ENCODE measurements at regions not wholly inside any gene's neighbourhood (a gene's known extent, or its start where the extent isn't known, plus 50 kb on each side); places are given as distances from the start of the nearest gene placed in this dataset.

- H3K4me3 ChIP-seq (ENCODE audit: low read length), result no peak overlapping the region
- no peaks in the 10 kb centered on the region for H3K27me3 ChIP-seq (ENCODE audit: control insufficient read depth, insufficient read depth)
- H3K27ac ChIP-seq (ENCODE audit: low read length), result no peak overlapping the region
- no peaks in the 10 kb centered on the region for H3K9me3 ChIP-seq (ENCODE audit: control insufficient read depth, low read length)
- ATAC-seq (peak in 1 of 2 donors; percentile 32), DNase-seq (peak in 1 of 3 donors; percentile 16)
- no peaks in the 10 kb centered on the region for H3K4me1 ChIP-seq (ENCODE audit: control insufficient read depth, insufficient read depth, low read length)
- 69% methylated on average over 8 of the region's 8 CpGs for WGBS
- intact Hi-C loops (cut with DNase I), result no loop called here
Observed at GRCh38 chr4:175376287-175376977, 435.6 kb downstream of the GPM6A start.

- no peak for ATAC-seq
- intact Hi-C loops (cut with DNase I), result no loop called here
- no peak for DNase-seq
Observed at GRCh38 chr4:175377203-175377602, 434.9 kb downstream of the GPM6A start.

GRCh38 chr4:175378372-175378771, 433.7 kb downstream of the GPM6A start:
- intact Hi-C loops (cut with DNase I), result no loop called here
- H3K27me3 ChIP-seq (ENCODE audit: control insufficient read depth, insufficient read depth), result no peaks in the 10 kb centered on the region
- no peaks in the 10 kb centered on the region for H3K4me1 ChIP-seq (ENCODE audit: control insufficient read depth, insufficient read depth, low read length)
- no peak overlapping the region for H3K27ac ChIP-seq (ENCODE audit: low read length)
- no peaks in the 10 kb centered on the region for H3K9me3 ChIP-seq (ENCODE audit: control insufficient read depth, low read length)
- no peak for DNase-seq
- 59% methylated on average over 4 of the region's 4 CpGs for WGBS
- no peak overlapping the region for H3K4me3 ChIP-seq (ENCODE audit: low read length)
- ATAC-seq, result no peak

More at GRCh38 chr4:175377203-175377602, 434.9 kb downstream of the GPM6A start:
- Histone ChIP-seq H3K27ac (ENCODE audit: low read length) (no peak overlapping the region), H3K4me3 (ENCODE audit: low read length) (no peak overlapping the region), H3K4me1 (ENCODE audit: control insufficient read depth, insufficient read depth, low read length) (no peaks in the 10 kb centered on the region), H3K9me3 (ENCODE audit: control insufficient read depth, low read length) (no peaks in the 10 kb centered on the region), H3K27me3 (ENCODE audit: control insufficient read depth, insufficient read depth) (no peaks in the 10 kb centered on the region)
- 76% methylated on average over 2 of the region's 2 CpGs for WGBS

- WGBS, result 77% methylated on average over 6 of the region's 6 CpGs
- no peak overlapping the region for H3K27ac ChIP-seq (ENCODE audit: low read length)
- no peaks in the 10 kb centered on the region for H3K4me1 ChIP-seq (ENCODE audit: control insufficient read depth, insufficient read depth, low read length)
- no peak overlapping the region for H3K4me3 ChIP-seq (ENCODE audit: low read length)
- H3K9me3 ChIP-seq (ENCODE audit: control insufficient read depth, low read length), result no peaks in the 10 kb centered on the region
- ATAC-seq, result no peak
- intact Hi-C loops (cut with DNase I), result no loop called here
- no peak for DNase-seq
- H3K27me3 ChIP-seq (ENCODE audit: control insufficient read depth, insufficient read depth), result no peaks in the 10 kb centered on the region
Observed at GRCh38 chr4:175380841-175381240, 431.2 kb downstream of the GPM6A start.

DNA sequence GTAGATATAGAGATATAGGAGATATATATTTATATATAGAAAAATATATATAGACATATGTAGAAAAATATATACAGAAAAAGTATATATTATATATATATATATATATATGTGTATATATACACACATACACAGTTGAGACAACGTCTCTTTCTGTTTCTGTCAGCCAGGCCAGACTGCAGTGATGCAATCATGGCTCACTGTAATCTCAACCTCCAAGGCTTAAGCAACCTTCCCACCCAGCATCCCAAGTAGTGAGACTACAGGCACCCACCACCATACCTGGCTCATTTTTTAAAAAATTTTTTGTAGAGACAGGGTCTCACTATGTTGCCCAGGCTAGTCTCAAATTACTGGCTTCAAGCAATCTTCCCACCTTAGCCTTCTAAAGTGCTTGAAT, 426.3 kb downstream of the GPM6A start:
- ATAC-seq (no peak), DNase-seq (no peak)
- 67% methylated on average over 1 of the region's 1 CpG for WGBS

DNA sequence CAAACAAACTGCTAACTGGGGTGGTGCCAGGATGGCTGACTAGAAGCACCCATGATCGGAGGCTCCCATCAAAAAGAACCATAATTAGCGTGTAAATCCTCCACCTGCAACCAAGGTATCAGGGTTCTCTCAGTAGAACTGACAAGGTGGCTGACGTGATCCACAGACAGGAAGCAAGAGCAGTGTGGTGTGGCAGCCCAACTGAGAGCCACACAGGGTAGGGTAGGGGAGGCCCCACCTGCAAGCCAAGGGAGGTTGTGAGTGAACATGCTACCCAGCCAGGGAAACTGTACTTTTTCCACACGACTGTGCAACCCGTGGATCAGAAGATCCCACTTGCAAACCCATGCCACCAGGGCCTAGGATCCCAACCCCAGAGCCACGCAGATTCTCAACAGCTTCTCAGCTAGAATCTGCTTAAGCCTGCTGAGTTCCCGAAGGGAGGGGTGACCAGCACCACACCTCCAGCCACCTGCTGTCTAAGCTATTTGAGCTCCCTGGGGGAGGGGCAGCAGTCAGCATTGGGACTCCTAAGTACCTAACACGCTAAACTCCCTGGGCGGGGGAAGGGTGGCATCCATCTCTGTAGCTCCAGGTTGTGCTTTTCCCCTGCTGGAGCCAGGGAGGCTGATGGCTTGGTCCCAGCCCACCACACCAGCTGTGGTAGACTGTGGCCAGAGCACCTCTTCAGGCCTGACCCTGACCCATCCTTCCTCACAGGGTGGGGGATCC, 425.1 kb downstream of the GPM6A start:
- H3K27ac ChIP-seq (ENCODE audit: low read length), result no peak overlapping the region
- 79% methylated on average over 9 of the region's 9 CpGs for WGBS
- no peak overlapping the region for H3K4me3 ChIP-seq (ENCODE audit: low read length)
- no peak for ATAC-seq
- no peaks in the 10 kb centered on the region for H3K9me3 ChIP-seq (ENCODE audit: control insufficient read depth, low read length)
- DNase-seq, result peak in 1 of 3 donors; percentile 27
- no peaks in the 10 kb centered on the region for H3K27me3 ChIP-seq (ENCODE audit: control insufficient read depth, insufficient read depth)
- intact Hi-C loops (cut with DNase I), result no loop called here
- no peaks in the 10 kb centered on the region for H3K4me1 ChIP-seq (ENCODE audit: control insufficient read depth, insufficient read depth, low read length)

More for the DNA sequence above, 426.3 kb downstream of the GPM6A start:
- no peaks in the 10 kb centered on the region for H3K27me3 ChIP-seq (ENCODE audit: control insufficient read depth, insufficient read depth)
- H3K4me3 ChIP-seq (ENCODE audit: low read length), result no peak overlapping the region
- intact Hi-C loops (cut with DNase I), result no loop called here
- H3K4me1 ChIP-seq (ENCODE audit: control insufficient read depth, insufficient read depth, low read length), result no peaks in the 10 kb centered on the region
- H3K27ac ChIP-seq (ENCODE audit: low read length), result no peak overlapping the region
- H3K9me3 ChIP-seq (ENCODE audit: control insufficient read depth, low read length), result no peaks in the 10 kb centered on the region

DNA sequence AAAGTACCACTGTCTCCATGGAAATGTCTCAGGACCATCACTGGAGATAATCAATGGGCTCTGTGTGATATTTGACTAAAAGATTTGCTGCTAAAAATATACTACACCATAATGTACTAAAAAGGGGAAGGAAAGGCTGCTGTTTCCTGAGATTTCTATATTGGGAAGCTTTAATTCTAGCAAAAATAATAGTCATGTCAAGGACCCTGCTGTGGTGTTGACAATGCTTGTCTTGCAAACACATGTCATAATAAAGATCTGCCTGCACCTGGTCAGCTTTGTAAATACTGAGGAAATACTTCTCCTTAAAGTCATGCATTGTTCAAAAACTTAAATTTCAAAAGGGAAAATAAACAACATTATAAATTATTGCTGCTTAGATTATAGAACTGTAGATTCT, 417.9 kb downstream of the GPM6A start:
- H3K9me3 ChIP-seq (ENCODE audit: control insufficient read depth, low read length), result no peaks in the 10 kb centered on the region
- DNase-seq (no peak), ATAC-seq (no peak)
- intact Hi-C loops (cut with DNase I), result no loop called here
- no peaks in the 10 kb centered on the region for H3K4me1 ChIP-seq (ENCODE audit: control insufficient read depth, insufficient read depth, low read length)
- no peak overlapping the region for H3K27ac ChIP-seq (ENCODE audit: low read length)
- no peaks in the 10 kb centered on the region for H3K27me3 ChIP-seq (ENCODE audit: control insufficient read depth, insufficient read depth)
- no peak overlapping the region for H3K4me3 ChIP-seq (ENCODE audit: low read length)

DNA sequence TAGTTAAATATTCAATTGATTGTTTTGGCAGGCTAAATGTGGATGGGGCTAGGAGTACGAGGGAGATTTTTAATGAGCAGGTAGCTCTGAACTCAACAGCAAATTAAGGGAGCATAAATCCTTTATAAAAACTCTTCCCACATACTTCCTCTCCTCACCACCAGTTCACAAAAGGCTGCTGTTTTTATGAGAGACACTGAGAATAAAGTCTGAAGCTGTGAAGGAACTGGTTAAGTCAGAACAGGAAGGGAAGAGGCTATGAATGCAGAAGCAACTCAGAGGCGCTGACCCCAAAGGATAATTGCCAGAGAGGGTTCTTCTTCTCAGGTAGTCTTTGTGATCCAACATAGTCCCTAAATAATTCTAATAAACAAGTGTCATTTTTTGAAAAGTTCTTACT, 406.1 kb downstream of the GPM6A start:
- DNase-seq (no peak), ATAC-seq (no peak)
- Histone ChIP-seq H3K27ac (ENCODE audit: low read length) (no peak overlapping the region), H3K27me3 (ENCODE audit: control insufficient read depth, insufficient read depth) (no peaks in the 10 kb centered on the region), H3K4me3 (ENCODE audit: low read length) (no peak overlapping the region), H3K9me3 (ENCODE audit: control insufficient read depth, low read length) (no peaks in the 10 kb centered on the region), H3K4me1 (ENCODE audit: control insufficient read depth, insufficient read depth, low read length) (no peaks in the 10 kb centered on the region)
- intact Hi-C loops (cut with DNase I), result no loop called here
- WGBS, result 48% methylated on average over 2 of the region's 2 CpGs

DNA sequence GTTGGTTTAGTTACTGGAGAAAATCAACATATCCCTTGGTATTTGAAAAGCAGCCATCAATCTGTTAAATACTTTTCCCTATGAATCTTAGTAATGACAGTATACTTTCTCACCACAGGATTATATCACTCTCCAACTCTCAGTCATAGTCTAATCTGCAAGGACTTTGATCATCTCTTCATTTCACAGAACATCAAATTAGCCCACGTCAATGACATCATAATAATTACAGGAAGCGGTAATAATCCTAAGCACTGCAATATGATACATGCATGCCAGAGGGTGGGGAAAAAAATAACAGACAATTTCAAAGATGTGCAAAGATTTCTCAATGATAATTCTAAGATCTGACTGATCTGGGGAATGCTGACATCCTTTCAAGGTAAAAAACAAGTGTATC, 404.1 kb downstream of the GPM6A start:
- intact Hi-C loops (cut with DNase I), result no loop called here
- WGBS, result 73% methylated on average over 2 of the region's 2 CpGs
- H3K9me3 ChIP-seq (ENCODE audit: control insufficient read depth, low read length), result no peaks in the 10 kb centered on the region

DNA sequence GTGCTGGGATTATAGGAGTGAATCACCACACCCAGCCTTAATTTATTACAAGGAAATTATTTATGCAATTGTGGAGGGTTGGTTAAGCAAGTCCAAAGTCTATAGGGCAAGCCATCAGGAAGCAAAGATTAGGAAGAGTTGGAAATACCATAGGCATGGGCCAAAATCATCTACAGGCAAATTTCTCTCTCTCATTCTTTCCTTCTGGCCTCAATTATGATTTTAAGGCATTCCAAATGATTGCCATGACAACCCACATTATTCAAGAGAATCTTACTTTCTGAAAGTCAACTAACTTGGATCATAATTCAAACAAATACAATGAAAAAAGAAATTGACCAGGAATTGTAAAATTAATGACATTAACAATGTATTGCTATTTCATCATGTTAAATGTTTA, 400.8 kb downstream of the GPM6A start:
- DNase-seq (no peak), ATAC-seq (no peak)
- intact Hi-C loops (cut with DNase I), result no loop called here
- Histone ChIP-seq H3K4me3 (ENCODE audit: low read length) (no peak overlapping the region), H3K27me3 (ENCODE audit: control insufficient read depth, insufficient read depth) (no peaks in the 10 kb centered on the region), H3K9me3 (ENCODE audit: control insufficient read depth, low read length) (no peaks in the 10 kb centered on the region), H3K4me1 (ENCODE audit: control insufficient read depth, insufficient read depth, low read length) (no peaks in the 10 kb centered on the region), H3K27ac (ENCODE audit: low read length) (no peak overlapping the region)

More for the DNA sequence above, 404.1 kb downstream of the GPM6A start:
- H3K27me3 ChIP-seq (ENCODE audit: control insufficient read depth, insufficient read depth), result no peaks in the 10 kb centered on the region
- DNase-seq (no peak), ATAC-seq (no peak)
- H3K4me1 ChIP-seq (ENCODE audit: control insufficient read depth, insufficient read depth, low read length), result no peaks in the 10 kb centered on the region
- H3K27ac ChIP-seq (ENCODE audit: low read length), result no peak overlapping the region
- H3K4me3 ChIP-seq (ENCODE audit: low read length), result no peak overlapping the region

- H3K4me1 ChIP-seq (ENCODE audit: control insufficient read depth, insufficient read depth, low read length), result no peaks in the 10 kb centered on the region
- WGBS, result 50% methylated on average over 3 of the region's 3 CpGs
- H3K27me3 ChIP-seq (ENCODE audit: control insufficient read depth, insufficient read depth), result no peaks in the 10 kb centered on the region
- H3K4me3 ChIP-seq (ENCODE audit: low read length), result no peak overlapping the region
- ATAC-seq, result no peak
- no peak overlapping the region for H3K27ac ChIP-seq (ENCODE audit: low read length)
- H3K9me3 ChIP-seq (ENCODE audit: control insufficient read depth, low read length), result no peaks in the 10 kb centered on the region
- intact Hi-C loops (cut with DNase I), result no loop called here
- DNase-seq, result no peak
Observed at GRCh38 chr4:175412161-175412560, 399.9 kb downstream of the GPM6A start.
